ENCODE measurements at regions not wholly inside any gene's neighbourhood (a gene's known extent, or its start where the extent isn't known, plus 50 kb on each side); places are given as distances from the start of the nearest gene placed in this dataset.

GRCh38 chr4:158008551-158009218, 164.1 kb downstream of the GASK1B start:
- H3K4me3 Mint-ChIP-seq = no peak overlapping the region
- no peak for ATAC-seq (ENCODE audit: poor library complexity)

DNA sequence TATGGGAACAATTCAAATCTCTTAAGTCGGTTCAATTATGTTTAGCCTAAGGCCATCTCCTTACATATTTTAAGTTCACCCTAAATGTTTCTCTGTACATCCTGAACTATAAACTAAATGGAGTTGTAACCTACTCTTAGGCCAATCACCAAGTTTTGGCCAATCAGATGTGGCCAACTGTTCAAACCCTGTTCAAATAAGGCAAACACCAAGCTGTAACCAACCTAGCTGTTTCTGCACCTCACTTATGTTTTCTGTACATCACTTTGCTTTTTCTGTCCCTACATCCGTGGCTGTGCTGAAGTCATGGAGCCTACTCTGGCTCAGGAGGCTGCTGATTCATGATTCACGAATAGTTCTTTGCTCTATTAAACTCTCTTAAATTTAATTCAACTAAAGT, 165.3 kb downstream of the GASK1B start:
- ChIA-PET POLR2A (no interaction called here), CTCF (no interaction called here)
- ATAC-seq (ENCODE audit: poor library complexity) (no peak), DNase-seq (no peak)
- H3K4me1 Mint-ChIP-seq (ENCODE audit: low read depth) = no peaks in the 10 kb centered on the region
- intact Hi-C loops (cut with DNase I, micrococcal nuclease) = no loop called here
- H3K27me3 Mint-ChIP-seq = no peaks in the 10 kb centered on the region
- H3K27ac Mint-ChIP-seq = no peak overlapping the region
- no peaks in the 10 kb centered on the region for H3K36me3 ChIP-seq (ENCODE audit: insufficient read depth, low read length)
- TF ChIP-seq, protein P1, sequence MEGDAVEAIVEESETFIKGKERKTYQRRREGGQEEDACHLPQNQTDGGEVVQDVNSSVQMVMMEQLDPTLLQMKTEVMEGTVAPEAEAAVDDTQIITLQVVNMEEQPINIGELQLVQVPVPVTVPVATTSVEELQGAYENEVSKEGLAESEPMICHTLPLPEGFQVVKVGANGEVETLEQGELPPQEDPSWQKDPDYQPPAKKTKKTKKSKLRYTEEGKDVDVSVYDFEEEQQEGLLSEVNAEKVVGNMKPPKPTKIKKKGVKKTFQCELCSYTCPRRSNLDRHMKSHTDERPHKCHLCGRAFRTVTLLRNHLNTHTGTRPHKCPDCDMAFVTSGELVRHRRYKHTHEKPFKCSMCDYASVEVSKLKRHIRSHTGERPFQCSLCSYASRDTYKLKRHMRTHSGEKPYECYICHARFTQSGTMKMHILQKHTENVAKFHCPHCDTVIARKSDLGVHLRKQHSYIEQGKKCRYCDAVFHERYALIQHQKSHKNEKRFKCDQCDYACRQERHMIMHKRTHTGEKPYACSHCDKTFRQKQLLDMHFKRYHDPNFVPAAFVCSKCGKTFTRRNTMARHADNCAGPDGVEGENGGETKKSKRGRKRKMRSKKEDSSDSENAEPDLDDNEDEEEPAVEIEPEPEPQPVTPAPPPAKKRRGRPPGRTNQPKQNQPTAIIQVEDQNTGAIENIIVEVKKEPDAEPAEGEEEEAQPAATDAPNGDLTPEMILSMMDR (IDR thresholded peaks at IDR 0.05) = no peak
- no peak overlapping the region for H3K4me3 ChIP-seq (ENCODE audit: low read length)
- H3K9me3 ChIP-seq (ENCODE audit: control insufficient read depth in 1 of 2, insufficient read depth in 1 of 2, low read length in 2 of 2) = no peaks in the 10 kb centered on the region
- H3K4me1 ChIP-seq (ENCODE audit: insufficient read depth, low read length) = no peaks in the 10 kb centered on the region
- H3K27ac ChIP-seq (ENCODE audit: low read depth in 1 of 2, low read length in 2 of 2) = no peak overlapping the region
- H3K4me3 Mint-ChIP-seq = no peak overlapping the region
- H3K36me3 Mint-ChIP-seq (ENCODE audit: low read depth) = no peaks in the 10 kb centered on the region
- no peaks in the 10 kb centered on the region for H3K27me3 ChIP-seq (ENCODE audit: control insufficient read depth in 1 of 2, insufficient read depth in 2 of 2, low read length in 2 of 2)
- H3K9me3 Mint-ChIP-seq = no peaks in the 10 kb centered on the region

More at GRCh38 chr4:158008551-158009218, 164.1 kb downstream of the GASK1B start:
- no peaks in the 10 kb centered on the region for H3K27me3 ChIP-seq (ENCODE audit: control insufficient read depth in 1 of 2, insufficient read depth in 2 of 2, low read length in 2 of 2)
- ChIA-PET POLR2A (no interaction called here), CTCF (no interaction called here)
- no peaks in the 10 kb centered on the region for H3K9me3 Mint-ChIP-seq
- TF ChIP-seq, protein P1 (IDR thresholded peaks at IDR 0.05) = no peak
- H3K4me1 Mint-ChIP-seq (ENCODE audit: low read depth) = no peaks in the 10 kb centered on the region
- no peaks in the 10 kb centered on the region for H3K36me3 ChIP-seq (ENCODE audit: insufficient read depth, low read length)
- no peaks in the 10 kb centered on the region for H3K4me1 ChIP-seq (ENCODE audit: insufficient read depth, low read length)
- no peaks in the 10 kb centered on the region for H3K36me3 Mint-ChIP-seq (ENCODE audit: low read depth)
- H3K27ac Mint-ChIP-seq = no peak overlapping the region
- no peak for DNase-seq
- no peaks in the 10 kb centered on the region for H3K9me3 ChIP-seq (ENCODE audit: control insufficient read depth in 1 of 2, insufficient read depth in 1 of 2, low read length in 2 of 2)
- H3K27ac ChIP-seq (ENCODE audit: low read depth in 1 of 2, low read length in 2 of 2) = no peak overlapping the region
- intact Hi-C loops (cut with DNase I, micrococcal nuclease) = no loop called here
- H3K27me3 Mint-ChIP-seq = no peaks in the 10 kb centered on the region
- H3K4me3 ChIP-seq (ENCODE audit: low read length) = no peak overlapping the region

DNA sequence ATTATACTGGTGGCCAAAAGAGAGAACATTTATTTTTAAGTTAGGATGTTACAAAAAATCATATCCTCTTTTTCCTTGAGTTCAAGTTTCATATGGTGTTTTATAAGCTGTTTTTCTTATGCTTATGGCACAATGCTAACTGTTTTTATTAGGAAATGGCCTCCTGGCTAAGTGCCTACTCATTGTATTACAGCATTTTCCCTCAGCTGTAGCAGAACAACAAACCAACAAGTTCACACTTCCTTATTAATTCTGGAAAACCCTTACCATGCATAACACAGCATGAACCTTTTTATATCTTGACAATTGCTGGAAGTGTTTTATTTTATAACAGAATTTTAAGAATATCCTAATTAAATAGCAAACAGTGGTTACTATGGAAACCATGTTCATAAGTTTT, 165.8 kb downstream of the GASK1B start:
- POLR2A ChIA-PET = no interaction called here
- Mint-ChIP-seq H3K4me3 (no peak overlapping the region), H3K9me3 (no peaks in the 10 kb centered on the region), H3K4me1 (ENCODE audit: low read depth) (no peaks in the 10 kb centered on the region), H3K27me3 (no peaks in the 10 kb centered on the region), H3K27ac (no peak overlapping the region), H3K36me3 (ENCODE audit: low read depth) (no peaks in the 10 kb centered on the region)
- Histone ChIP-seq H3K27ac (ENCODE audit: low read depth in 1 of 2, low read length in 2 of 2) (no peak overlapping the region), H3K36me3 (ENCODE audit: insufficient read depth, low read length) (no peaks in the 10 kb centered on the region), H3K9me3 (ENCODE audit: control insufficient read depth in 1 of 2, insufficient read depth in 1 of 2, low read length in 2 of 2) (no peaks in the 10 kb centered on the region), H3K4me1 (ENCODE audit: insufficient read depth, low read length) (no peaks in the 10 kb centered on the region), H3K27me3 (ENCODE audit: control insufficient read depth in 1 of 2, insufficient read depth in 2 of 2, low read length in 2 of 2) (no peaks in the 10 kb centered on the region), H3K4me3 (ENCODE audit: low read length) (no peak overlapping the region)
- DNase-seq (peak in 3 of 14 experiments; percentile 14 to 38 (median 32)), ATAC-seq (ENCODE audit: poor library complexity) (no peak)
- intact Hi-C loops (cut with DNase I, micrococcal nuclease) = no loop called here
- CTCF ChIA-PET = no interaction called here
- TF ChIP-seq, protein P1 (IDR thresholded peaks at IDR 0.05) = no peak
